GM19351 (cell line): ENCODE measurements at regions not wholly inside any gene's neighbourhood (a gene's known extent, or its start where the extent isn't known, plus 50 kb on each side); places are given as distances from the start of the nearest gene placed in this dataset.

Experiments used
- ATAC-seq: cut with Tn5 transposase; IDR thresholded peaks from one replicate; pipeline ENCODE4 v1.9.1; 2021; ENCODE audit warnings: mild to moderate bottlenecking, moderate library complexity; ENCODE audit not compliant: unreplicated experiment

DNA sequence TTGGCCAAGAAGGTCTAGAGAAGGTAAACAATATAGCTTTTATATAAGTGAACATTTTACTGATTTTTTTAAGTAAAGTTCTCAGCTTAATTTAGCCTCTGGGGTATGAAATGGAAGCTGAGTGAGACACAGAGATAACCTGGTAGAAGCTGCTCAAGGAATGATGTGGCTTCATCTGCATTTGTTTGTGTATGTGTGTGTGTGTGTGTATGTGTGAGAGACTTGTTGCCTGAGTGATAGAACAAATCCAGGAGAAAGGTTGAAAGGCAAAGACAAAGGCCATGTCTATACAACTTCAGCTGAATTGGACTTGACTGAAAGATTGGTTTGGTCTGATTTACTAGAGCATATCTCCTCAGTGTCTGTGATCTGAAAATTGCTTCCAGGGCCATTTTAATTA, 63.6 kb downstream of the PCDH7 start:
- ATAC-seq = no peak

DNA sequence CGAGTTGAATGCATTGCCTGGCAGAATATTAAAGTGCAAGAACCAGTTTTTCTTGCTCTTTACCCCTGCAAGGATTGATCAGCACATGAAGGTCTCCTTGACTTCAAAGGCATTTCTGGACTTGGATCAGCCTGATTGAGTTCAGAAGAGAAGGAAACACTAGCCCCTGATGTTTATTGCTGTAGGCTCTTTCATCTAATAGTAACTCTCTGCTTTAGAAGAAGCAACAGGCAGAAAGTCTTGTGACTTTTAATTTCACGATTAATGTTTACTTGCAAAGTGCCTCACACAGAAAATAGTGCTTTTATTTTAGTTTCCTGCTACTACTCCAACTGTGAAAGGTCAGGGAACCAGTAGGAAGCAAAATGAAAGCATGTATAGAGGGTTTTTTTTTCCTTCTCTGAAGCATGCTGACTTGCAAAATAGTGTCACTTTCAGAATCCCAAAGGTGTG, 69.1 kb downstream of the PCDH7 start:
- no peak for ATAC-seq

DNA sequence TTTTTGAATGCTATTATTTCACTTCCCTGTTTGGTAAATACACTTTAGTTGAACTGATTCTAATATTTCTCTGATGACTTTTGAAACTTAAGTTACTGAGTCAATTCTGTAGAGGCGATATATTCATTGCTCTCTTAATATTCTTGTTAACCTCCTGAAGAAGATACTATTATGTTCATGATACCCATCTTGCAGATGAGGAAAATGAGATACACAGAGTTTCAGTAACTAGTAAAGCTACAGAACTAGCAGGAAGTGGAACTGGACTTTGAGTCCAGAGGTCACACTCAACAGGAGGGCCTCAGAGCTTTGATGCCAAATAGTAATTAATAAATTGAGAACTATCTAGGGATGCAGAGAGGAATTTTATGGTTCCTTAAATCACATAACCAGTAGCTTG, 70.0 kb downstream of the PCDH7 start:
- ATAC-seq = no peak

DNA sequence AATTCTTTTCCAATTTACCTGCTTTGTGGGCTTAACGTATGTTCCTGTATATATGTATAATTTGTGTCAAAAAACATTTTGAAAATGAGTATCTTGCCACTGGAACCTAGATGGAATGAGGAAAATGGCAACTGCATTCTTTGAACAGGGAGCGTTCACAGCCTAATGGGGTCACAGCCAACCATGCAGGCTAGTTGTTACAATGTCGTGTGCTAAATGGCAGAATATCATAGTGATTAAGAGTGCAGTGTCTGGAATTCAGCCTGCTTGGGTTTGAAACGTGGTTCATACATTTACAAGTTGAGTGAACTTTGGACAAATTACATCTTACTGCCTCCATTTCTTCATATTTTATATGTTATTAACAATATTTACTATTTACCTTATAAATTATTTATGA, 70.8 kb downstream of the PCDH7 start:
- no peak for ATAC-seq

DNA sequence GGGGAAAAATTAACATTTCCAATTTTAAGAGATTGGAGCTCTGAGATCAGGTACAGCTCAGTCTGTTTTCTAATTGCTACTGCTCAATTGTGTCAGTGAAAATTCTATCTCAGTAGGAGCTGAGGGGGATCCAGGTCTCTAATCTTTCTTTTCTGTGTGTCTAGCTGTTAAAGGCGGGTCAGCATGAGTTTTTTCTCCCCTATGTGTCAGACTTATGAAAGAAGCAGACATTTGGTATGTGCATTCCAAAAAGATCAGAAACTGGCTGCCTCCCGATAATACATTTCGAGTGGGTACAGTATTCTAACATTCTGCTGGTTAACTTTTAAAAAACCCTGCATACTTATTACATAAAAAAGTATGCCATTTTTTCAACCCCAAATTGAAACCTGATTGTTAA, 72.4 kb downstream of the PCDH7 start:
- no peak for ATAC-seq

DNA sequence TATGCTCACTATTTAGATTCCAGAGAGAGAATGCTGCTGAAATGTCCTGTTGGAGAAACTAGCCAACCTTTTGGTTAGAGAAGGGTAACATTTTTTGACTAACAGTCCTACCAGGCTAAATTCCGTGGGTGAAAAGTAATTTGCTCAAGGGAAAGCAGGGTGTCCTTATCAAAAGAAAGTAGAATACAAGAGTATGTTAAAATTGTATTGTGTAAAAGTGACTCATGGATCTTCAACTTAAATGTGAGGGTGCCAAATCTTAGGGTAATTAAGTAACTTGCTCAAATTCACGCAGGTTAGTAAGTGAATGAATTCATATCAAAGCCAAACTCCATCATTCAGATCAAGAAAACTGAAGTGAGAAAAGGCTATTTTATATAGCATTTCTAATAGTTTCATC, 81.7 kb downstream of the PCDH7 start:
- no peak for ATAC-seq

DNA sequence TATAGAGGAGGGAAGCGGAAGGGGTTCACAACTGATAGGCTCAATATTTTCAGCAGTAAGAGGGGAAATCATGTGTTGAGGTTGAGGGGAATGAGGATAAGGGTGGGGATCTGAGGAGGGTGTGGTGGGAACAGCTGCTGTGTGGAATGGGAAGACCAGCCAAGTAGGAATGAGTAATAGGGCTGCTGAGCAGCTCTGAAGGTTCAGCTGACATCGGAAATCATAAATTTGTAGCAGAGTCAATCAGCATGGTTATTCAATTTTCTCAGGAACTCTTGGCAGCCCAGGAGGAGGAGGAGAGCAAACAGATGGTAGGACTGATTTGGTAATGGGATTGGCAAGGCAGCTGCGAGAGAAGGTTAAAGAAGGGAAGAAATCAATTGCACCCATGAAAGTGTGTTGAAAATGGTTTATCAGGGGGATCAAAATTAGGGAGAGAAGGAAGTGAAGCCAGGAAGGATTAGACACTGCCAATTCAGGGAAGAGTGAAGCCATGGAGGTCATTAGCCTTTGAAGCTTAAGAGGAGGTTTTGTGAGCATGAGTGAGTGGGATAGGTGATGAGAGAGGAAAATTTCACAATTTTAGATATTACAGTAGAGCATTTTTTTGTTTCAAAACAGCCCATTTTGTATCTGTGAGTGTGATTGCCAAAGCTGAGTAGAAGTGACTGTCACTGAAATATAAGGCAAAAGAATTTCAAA, 82.6 kb downstream of the PCDH7 start:
- ATAC-seq = no peak

DNA sequence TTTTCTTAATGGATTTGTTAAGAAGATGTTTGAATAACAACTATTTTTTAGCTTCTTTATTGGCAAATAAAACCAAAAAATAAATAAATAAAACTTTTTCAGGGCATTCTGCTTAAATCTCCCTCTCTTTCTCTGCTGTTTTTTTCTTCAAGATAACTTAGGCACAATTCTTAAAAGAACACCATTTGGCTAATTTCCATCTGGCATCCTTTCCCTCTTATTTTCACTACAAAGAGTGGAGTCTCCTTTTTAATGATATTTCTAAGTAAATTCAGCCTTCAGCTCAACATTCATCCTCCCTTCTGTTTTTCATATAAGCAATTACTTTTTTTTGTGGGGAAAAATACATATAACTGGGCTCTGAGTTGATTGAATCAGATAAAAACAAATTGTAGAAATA, 88.1 kb downstream of the PCDH7 start:
- no peak for ATAC-seq

DNA sequence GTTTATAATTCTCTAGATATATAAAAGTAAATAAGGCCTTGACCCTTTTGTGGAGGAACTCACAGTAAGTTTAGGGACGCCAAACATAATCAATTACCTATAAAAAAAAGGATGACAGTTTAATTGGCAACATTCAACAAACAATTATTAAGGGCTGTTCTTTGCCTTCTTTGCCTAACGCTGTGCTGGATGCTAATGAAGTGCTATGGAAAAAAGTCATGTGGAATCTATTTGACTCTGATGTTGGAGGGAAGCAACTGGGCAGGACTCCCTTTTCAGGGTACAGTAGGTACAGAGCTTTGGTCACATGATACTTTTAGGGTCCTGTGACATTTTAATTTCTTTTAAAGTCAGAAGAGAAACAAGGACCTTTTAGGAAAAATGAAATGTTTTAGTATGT, 91.1 kb downstream of the PCDH7 start:
- no peak for ATAC-seq

DNA sequence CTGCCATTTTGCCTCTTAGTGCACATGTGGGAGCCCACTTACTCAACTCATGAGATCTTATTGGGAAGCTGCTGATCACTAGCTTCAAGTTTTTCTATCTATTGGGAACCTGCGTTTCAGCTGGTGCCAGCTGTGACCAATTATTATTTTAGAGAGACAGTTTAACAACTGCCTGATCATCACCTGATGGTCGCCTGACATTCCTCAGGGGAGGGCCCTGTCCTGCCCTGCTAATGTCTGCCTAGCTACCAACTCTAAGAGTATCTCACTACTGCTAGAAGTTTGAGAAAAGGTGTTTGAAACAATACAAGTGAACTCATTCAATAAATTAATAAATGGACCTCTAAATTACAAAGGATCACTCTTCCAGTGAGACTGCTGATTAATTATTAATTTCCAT, 95.5 kb downstream of the PCDH7 start:
- no peak for ATAC-seq

DNA sequence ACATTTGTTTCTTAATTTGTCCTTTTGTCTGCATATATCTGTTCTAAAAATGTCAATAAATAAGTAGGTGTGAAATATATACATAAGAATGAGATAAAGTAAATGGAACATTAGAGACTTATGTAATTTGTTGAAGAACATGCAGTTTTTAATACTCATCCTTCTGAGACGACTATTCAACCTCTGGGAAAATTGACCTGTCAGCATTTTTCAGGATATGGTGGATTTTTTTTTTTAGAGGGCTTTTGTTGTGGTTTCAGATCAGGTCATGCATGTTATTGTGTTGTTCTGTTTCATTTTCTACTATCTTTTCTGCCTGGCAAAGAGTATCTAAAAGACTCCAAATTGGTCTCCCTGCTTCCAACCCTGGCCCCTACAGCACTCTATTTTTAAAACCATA, 97.3 kb downstream of the PCDH7 start:
- ATAC-seq = no peak

DNA sequence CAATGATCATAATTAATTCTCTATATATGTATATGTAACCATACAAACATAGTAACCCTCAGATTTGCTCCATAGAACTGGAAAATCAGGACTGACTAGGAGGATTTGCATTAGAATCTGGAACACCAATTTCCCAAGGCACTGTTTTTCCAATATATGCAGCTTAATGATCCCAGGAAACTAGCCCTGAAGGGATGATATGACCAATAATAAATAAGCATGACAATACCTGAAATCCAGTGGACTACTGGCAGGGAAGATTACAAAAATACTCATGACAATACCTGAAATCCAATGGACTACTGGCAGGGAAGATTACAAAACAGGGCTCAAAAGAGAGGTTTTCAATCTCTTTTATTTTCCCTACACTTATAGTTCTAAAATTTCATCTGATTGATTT, 98.4 kb downstream of the PCDH7 start:
- ATAC-seq = no peak

DNA sequence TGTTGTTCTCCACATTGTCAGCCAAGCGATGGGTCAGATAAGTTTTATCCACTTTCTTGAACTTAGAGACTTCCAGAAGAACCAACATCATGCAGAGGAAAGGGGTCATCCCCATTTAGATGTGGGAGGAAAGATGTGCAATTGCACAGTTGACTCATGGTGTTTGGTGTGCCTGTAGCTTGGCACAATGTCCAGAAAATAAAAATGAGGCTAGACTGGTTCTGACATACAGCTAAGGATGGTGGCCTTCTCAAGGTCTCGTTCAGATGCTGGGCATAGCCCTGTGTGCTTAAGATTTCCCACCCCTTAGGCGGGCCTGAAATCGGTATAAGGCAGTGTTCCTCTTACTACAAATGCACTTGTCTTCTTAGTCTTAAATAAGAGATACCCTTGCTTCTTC, 101.1 kb downstream of the PCDH7 start:
- ATAC-seq = no peak

DNA sequence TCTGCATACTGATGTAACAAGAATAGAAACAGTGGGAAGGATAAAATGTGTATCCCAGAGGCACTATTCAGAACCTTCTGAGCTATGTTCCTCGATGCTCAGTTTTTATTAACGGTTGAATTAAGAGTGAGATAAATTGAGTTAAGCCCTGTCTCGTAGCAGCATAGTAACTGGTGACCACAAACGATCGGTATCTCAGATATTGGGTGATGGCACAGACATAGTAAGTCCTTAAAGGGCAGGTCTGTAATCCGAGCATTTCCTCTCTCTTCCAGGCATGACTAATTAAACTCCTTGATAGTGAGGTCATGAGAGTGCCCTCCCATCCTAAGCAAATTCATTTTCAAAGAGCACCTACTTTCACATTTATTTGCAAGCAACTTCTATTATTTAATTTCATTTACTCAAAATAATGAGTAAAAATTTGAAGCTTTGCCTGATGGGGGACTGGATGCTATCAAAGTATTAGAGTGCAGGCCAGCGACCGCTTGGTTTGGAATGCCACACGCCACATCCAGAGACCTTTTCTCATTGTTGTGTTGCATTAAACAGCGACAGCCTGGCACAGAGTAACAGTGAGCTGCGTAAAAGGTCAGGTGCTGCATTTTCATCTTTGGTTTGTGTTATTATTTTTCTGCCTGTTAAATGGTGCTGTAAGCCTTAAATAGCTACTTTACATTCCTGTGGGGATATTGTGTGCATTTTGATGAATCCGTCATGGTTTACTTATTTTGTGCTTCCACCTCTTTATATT, 101.9 kb downstream of the PCDH7 start:
- ATAC-seq = no peak

DNA sequence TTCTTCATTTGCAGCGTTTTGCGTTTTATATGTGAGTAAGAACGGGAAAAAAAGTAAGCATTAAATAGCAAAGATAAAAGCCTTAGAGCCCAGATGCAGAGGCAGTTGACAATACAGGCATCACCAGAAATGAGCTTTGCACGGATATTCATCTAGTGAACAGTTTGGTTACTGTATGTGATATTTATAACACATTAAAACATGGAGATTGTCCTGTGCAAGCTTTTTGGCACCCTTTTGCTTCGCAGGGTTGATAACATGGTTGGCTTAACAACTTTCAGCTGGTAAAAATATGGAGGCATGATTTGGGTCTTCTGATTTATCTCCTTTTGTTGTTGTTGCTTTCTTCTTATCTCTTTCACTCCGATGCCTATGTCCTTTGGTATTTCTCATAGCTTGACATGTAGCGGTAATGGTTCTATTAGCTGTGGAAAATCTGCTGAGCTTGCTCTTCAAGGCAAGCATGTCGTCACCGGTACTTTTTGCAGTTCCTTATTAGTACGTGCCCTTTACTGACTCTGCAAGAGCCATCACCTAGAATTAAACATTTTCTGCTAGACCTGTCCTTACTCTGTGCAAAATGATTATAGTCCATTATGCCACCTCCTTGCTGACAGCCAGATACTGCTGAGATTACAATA, 102.9 kb downstream of the PCDH7 start:
- no peak for ATAC-seq

DNA sequence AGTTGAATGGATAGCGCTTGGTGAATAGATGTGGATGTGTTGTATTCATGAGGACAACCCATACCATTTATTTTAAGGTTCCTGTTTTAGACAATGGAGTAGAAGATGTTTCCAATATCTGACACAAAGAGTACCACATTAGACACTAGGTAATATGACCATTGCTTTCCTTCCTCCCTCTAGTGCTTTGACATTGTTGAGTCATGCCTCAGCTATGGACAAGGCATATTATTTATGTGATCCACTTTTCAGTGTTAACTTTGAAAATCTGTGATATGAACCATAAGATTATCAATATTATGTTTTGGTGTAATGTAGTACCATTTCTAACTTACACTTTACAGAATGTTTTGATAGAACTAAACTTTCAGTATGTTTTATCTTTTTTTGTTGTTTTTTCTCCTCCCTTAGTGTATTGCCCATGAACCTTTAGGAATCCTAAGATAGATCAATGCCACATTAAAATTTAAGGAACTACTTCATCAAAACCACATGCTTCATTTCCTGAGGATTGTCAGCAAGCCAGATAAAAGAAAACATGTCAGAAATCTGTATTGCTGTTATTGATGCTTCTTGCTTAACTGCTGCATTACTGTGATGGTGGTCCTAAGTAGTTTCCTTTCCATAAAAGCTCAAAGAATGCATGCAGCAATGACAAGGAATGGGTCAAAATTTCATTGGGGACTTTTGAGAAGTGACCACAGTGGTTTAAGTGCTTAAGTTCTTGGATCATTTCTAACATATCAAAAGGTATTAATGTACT, 105.0 kb downstream of the PCDH7 start:
- ATAC-seq = no peak

DNA sequence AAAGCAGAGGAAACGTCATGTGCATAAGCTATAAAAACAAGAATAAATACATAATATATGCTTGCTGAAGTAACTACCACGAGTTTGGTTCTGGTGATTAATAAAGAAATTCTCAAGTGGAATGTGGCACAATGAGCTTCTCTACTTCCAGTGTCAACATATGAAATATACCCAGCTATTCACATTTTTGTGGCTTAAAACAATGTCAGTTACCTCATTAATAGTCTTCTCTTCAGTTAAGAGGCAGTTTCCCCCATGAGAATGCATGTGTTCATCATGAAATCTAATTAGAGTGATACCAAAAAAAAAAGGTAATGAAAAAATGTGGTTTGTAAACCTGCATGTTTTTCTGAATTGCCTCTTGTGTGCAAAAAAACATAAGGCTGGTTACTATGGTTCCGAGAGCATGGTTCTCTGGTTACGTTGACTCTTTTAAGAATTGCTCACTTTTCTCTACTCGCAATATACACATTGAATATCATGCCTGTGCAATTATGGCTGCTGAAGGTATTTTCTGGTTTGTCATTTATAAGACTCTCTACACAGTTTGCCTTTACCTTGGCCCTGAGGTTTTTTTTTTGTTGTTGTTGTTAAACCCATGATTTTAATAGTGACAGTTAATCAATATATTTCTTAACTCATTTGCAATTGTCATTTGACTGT, 108.2 kb downstream of the PCDH7 start:
- no peak for ATAC-seq

DNA sequence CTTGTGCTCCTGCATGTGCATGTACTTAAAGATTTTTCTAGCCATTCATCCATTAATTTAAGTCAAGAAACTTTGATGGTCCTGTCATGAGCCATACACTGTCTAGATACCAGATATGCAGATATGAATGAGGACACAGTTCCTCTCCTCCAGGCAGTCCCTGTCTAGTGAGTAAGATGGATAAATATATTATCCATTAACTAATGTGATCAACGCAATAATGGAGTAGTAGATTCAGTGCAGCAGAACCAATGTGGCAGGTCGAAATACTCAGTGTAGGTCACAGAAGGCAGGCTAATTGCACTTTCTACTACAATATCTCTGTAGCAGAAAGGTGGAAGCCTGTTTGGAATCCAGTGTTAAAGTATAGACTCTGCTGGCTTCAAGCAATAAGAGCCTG, 112.5 kb downstream of the PCDH7 start:
- no peak for ATAC-seq

DNA sequence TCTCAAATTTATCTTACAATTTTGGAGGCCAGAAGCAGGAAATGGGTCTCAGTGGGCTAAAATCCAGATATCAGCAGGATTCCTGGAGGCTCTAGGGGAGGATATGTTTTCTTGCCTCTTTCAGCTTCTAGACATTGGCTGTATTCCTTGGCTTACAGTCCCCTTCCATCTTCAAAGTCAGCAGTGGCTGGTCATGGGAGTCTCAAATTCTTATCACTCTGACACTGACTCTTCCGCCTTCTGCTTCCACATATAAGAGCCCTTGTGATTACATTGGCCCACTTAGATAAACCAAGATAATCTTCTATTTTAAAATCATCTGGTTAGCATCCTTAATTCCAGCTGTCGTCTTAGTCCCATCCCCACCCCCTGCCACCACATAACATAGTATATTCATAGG, 113.0 kb downstream of the PCDH7 start:
- no peak for ATAC-seq

DNA sequence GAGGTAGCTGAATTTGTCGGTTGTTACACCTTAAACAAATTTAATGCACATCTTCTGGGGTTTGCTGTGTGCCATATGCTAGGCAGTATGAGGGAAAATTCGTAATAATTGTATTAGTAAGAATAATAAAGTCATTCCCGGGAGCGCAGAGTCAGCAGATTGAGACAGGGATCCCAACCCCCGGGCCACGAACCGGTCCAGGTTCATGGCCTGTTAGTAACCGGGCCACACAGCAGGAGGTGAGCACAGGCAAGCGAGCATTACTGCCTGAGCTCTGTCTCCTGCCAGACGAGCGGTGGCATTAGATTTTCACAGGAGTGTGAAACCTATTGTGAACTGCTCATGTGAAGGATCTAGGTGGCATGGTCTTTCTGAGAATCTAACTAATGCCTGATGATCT, 114.9 kb downstream of the PCDH7 start:
- no peak for ATAC-seq

DNA sequence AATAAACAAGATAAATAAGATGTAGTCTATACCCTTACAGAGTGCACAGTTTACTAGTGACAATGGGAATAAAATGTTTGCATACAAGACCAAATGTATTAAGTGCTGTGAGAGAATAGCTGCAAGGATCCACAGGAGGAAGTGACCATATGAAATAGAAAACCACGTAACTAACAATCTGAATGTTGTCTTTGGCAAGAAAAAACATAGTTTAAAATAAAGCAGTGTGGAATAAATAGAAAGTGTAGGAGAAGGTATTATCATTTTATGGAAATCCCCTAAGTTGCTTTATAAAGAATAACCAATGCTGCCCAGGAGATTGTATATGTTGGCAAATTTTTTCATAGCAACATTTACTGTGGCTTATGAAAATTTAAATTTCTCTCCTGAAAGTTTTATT, 116.1 kb downstream of the PCDH7 start:
- ATAC-seq = no peak
